Smooth muscle cell of the brain vasculature (primary cell): ENCODE measurements at regions not wholly inside any gene's neighbourhood (a gene's known extent, or its start where the extent isn't known, plus 50 kb on each side); places are given as distances from the start of the nearest gene placed in this dataset.

Experiments
- DNase-seq: peaks from one replicate; pipeline ENCODE4 v3.0.0-alpha.2; 2012; ENCODE audit warnings: low read depth, low spot score

DNA sequence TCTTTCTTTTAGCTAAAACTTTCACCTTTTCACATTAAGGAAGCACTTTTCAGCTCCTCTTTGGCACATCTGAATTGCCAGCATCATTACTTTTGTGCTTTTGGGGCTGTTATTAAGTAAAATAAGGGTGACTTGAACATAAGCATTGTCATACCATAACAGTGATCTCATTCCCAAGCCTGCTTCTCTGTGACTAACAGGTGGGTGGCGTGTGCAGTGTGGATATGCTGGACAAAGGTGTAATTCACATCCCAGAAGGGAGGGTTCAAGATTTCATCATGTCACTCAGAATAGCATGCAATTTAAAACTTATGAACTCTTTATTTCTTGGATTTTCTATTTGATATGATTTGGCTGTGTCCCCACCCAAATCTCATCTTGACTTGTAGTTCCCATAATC is 517.4 kb upstream of the MKI67 start:
- no peak for DNase-seq

DNA sequence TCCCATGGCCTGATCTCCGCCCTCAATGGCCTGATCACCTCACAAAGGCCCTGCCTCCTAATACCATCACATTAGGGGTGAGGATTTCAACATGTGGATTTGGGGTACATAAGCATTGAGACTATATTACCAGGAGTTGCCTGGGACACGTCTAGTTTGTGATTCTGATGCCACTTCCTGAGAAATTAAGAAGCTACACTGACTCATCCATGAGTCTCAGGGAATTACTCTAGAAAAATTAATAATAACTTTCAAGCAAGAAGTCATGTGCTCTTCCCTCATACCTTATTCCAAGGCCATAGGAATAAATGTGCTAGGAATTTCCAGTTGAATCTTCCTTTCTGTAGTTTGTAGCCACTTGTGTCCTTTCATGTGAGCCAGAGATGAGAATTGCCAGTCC is 519.3 kb upstream of the MKI67 start:
- no peak for DNase-seq

DNA sequence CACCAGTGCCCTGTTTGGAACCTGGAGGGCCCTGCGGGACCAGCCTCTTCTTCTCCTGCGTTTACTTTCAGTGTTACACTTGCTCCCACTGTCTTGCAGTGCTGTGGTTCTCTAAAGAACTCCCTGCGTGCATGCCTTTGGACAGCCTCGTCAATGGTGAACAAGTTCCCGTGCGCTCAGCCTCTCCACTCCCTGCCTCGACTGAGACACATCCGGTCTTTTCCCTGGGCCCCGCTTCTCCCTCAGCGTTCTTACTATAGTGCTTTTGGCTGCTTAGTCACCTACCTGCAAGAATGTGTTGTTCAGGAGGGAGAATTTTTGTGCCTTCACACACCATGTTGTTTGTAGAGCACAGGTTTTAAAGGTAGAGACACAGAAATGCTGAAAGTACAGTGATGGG is 520.7 kb upstream of the MKI67 start:
- DNase-seq: no peak

DNA sequence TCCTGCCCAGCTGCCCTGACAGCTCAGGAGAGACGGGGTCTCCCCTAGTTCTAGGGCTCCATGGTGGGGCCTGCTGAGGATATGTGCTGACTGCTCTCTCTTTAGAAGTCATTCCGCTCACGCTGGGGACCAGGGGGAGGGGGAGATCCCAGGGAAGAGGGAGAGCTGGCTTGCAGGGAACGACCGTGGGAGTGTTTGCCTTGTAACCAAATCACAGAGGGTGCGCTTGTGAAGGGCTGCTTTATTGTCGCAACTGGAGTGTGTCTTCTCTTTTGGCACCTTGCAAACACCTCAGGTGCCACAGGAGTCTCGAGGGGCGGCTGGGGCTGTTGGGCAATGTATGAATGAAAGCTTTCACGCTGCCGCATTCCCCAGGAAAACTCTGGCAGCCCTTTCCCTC is 531.3 kb upstream of the MKI67 start:
- no peak for DNase-seq

DNA sequence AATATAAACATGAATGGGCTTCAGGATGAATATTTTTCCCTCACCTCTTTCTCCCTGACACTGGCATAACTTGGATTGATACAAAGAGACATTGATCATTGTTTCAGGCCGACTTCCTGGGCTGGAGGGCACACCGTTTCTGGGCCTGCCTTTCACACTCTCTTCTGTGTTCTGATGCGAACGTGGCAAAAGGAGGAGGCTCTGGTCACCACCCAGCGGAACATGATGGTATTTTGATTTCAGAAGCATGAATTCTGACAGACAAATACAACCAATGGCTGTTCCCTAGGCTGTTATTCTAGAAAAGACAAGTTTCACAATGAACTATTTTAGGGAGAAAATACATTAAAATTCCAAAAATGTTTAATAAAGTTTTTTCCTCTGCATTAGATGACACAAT is 534.5 kb upstream of the MKI67 start:
- DNase-seq: no peak

DNA sequence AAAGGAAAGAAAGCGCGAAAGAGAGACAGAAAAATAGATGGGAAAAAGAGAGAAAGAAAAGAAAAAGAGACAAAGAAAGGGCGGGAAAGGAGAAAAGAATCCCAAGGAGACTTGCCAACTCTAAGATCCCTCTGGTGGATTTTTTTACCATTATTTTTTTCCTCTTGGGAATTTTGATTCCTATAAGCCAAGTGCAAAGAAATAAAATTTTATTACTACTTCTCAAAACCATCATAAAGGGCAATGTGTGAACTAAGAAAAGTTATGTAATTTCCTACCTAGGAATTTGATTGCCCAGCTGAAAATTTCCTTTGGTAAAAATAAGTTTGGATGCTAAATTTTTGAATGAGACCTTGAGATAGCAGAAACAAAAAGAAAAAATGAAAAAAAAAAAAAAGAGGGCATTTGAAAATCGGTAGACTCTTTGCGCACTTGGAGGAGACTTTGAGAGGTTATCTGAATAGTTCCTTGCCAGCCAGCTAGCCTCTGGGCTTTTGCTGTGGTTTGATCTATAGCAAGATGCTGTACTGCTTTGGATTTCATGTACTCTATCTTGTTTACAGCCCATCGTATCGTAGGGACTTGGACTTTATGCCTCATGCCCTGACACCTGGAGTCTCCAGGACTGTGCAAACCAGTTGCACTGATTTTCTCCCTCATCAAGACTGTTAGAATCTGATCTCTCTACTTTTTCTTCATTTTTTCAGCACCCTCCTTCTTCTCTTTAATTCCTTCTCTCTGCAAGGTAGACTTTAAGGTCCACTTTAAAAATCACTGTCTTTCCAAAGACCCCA is 535.4 kb upstream of the MKI67 start:
- DNase-seq: no peak

DNA sequence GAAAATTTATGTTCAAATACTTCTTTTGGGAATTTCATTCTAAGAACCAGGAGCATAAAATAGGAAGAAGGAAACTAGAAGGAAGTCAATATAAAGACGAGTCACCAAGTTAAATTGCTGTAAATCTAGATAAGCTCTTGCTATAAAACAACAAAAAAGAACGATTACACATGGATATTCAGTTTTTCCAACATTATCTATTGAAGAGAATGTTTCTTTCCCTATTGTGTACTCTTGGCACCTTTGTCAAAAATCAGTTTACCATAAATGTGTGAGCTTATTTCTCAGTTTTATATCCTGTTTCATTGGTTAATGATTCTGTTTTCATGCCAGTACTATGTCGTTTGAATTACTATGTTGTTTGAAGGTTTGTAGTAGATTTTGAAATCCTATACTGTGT is 536.3 kb upstream of the MKI67 start:
- DNase-seq: no peak

DNA sequence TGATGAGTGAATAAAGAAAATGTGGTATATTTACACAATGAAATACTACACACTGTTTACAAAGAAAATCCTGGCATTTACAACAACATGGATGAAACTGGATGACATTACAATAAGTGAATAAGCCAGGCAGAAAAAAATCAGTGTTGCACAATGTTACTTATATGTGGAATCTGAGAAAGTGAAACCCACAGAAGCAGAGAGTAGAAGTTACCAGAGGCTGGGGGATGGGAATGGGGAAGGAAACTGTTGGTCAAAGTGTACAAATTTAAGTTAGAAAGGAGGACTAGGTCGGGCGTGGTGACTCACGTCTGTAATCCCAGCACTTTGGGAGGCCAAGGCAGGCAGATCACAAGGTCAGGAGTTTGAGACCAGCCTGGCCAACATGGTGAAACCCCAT is 538.5 kb upstream of the MKI67 start:
- no peak for DNase-seq

DNA sequence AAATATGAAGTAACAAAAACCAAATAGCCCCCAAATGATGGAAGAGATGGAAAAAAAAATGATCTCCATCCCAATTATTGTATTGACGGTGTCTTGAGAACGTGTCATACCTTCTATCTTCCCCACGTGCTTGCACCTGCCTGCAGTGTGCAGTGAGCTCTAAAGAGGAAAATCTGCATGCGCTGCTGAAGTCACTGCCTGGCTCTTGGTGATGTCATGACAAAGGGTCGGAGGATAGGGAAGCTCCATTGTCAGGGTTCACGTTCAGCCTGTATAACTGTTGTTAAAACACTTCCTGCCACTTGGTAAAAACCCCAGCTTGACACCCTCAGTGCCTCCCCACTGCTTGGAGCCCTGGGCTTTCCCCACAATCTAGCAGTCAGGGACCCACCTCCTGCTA is 549.2 kb upstream of the MKI67 start:
- no peak for DNase-seq

DNA sequence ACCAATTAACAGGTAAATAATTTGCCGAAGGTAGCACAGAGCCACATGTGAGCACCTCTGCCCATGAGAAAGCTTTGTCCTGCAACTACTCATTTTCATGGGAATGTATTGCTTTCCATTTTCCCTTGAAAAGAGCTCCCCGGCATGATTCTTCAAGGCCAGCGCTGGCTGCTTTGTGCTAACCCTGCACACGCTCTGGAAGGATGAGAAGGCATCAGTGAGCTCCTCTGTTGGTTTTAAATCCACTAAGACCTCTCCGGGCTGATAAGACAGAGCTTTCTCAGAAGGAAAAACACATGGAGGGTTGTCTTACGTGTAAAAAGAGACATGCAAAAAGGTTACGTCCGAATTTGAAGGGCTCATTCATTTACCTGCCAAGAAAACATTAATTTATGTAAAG is 553.9 kb upstream of the MKI67 start:
- DNase-seq: no peak

DNA sequence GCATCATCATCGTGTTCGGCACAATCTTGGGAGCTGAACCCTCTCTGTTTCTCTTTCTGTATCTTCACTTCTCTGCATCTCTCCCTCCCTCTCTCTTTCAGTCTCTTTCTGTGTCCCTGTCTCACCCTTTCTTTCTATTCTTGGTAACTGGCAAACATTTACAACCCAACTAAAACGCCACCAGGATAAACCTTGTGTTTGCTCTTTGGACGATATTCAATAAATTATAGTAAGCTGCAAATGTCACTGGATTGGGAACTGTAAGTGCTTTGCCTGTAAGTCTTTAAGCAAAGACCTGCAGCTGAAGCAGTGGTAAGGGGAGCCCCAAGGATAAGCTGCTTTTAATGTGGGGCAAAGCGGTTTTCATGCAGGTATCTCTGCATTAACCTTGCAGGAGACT is 558.0 kb upstream of the MKI67 start:
- no peak for DNase-seq

DNA sequence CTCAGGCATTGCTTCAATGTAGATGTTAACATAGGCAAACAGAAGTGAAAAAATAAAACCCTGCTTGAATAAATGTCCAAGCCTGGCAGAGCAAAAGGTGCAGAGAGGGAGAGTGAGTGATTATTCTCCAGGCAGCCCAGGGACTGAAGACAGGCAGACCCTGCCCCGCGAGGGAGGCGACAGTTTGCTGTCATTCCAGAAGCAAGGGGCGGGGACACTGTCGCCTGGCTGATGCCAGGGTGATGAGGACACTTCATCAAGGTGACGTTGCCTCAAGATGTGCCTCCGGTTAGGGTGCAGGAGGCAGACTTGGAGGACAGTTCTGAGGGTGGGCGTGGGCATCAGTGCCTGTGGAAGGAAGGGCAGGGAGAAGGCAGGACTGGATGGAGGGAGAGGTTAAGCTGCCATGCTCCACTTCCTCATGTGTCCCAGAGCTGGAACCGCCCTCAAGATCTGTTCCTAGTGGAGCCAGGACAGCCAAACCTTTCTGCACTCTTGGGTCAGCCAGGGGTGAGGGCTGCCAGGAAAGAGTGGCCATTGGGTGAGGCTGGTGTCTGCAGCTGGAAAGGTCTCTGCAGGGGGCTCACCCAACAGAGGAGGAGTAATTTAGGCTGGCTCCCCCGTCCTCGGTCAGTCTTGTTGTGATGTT is 560.5 kb upstream of the MKI67 start:
- no peak for DNase-seq

DNA sequence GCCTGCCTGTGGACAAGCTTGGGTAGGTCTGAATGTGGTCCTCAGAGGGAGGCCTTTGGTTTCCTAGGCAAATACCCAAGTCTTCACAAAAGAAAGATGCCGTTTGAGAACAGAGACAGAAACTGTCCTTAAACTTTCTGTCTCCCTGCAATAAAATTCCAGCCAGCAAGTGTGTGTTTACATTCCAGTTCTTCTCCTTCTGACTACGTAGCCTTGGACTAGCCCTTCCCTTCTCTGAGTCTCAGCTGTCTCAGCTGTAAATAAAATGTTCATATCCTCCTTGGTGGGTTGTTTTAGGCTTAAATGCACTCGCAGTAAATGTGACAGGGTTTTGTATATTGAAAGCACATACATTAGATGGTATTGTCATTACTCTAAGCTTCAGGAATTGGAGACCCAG is 561.2 kb upstream of the MKI67 start:
- no peak for DNase-seq

DNA sequence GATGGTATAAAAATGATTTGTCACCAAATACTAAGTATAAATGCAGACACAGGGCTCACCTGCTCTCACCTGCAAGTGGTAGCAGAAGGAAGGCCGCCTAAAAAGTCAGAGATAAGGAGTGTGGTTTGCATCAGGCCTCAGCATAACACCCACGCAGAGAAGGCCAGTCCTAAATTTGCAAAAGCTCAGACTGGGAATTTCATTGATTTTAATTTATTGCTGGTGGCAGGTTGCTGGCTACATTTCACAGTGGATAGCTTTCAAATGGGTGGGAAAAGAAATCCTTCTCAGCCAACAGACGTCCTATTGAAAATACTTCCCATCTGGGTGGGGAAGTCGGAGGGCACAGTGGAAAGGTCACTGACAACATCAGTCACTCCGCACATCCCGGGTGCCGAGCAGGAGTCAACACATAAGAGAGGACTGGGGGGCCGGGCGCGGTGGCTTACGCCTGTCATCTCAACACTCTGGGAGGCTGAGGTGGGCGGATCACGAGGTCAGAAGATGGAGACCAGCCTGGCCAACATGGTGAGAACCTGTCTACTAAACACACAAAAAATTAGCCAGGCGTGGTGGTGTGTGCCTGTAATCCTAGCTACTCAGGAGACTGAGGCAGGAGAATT is 561.8 kb upstream of the MKI67 start:
- DNase-seq: no peak

DNA sequence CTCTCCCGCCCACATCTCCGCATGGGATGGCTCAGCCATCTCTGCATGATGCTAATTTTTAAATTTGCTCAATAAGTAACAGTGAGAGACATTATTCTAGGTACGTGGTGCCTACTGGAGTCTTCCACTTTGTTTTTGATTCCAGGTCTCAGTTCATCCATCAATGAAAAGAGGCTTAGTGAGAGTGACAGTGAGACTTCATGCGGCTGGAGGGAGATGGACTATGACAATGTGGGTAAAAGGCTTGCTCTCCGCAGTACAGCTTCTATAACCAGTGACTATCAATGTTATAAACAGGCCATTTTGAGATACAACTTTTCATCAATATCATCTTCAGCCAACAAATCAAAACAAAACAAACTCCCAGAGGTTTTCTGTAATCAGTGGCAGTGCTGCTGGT is 563.4 kb upstream of the MKI67 start:
- DNase-seq: no peak

DNA sequence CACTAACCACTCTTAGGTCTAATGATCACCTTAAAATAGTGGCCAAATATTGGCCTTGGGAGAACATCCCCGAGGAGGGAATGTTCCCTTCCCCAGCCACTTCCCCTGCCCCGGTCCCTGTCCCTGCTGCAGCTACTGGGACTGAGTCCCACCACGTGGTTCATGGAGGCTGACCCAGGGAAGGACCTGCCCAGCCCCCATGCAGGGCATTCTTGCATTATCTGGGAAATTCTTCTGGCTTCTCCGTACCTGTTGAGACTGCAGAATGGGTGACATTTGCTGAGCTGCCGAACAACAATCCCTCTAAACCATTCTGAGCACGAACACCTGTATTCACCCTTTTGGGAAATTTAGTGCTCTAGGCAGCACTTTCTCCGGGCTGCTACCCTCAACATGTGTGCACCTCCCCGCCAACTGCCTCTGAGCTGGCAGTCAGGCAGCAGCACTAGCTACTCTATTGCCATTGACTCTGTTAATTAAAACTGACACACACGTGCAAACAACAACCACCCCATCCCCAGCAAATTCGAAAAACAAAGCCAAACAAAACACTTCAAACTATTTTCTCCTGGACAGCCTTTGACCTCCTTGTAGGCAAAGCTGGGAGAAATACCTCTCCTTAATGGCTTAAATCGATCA is 567.4 kb upstream of the MKI67 start:
- no peak for DNase-seq

DNA sequence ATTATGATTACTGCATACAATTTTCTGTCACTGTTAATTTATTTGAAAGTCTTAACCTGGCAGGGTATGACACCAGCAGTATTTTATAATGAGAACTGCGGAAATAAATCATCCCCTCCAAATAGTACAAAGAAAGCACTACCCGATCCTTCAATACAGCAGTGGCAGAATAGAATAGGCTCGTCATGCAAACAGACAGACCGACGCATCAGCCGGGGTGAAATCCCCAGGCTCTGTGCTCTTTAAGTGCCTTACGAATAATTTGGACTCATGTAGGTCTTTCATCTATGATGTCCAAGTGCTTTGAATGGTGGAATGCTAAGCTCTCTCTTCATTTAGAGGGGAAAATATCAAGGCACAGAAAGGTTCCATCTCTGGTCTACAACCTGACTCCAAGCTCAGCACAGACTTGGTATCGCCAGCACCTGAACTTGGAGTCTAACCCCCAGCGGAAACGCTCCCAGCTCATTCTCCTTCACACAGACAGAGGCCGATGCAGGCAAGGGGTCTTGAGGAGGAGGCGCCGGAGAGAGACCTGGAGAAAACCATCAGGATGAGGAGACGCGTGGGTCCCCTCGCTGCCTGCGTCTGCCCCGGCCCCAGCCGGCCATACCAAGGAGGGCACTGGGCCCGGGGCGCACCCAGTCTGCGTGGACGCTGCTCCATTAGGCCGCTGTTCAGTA is 568.1 kb upstream of the MKI67 start:
- no peak for DNase-seq

DNA sequence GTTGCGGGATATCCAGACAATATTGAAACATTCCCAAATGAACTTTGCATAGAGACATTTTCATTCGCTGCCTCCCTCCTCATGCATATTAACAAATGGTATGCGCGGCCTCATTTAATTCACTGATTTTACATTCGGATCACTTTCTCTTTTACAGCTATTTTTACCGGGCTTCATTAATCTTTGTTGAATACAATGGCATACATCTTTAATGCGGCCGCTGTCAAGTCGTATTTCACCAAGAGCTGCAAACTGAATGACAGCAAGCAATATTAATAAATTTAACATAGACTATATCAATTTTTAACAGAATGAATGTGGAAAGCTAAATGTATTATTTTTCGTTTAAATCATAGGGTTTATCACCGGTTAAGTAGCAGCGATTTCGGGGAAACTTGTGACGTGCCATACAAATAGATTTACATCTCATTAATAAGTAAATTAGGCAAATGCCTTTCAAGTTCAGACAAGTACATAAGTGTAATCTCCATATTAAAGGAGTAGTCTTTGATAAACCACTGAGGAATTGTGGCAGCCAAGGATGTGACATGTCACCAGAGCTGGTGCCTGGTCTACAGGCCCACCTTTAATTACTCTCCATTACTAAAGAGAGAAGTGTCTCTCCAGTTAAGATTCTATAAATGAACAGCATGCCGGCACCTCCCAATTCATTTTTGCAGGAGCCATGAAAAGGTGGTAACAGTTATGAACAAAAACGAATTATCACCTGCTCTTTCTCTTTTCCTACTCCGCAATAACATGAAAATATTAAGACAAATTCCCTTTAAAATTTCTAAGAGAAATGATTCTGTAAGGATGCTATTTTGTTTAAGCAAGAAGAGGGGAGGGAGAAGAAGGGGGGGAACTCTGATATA is 568.9 kb upstream of the MKI67 start:
- no peak for DNase-seq

DNA sequence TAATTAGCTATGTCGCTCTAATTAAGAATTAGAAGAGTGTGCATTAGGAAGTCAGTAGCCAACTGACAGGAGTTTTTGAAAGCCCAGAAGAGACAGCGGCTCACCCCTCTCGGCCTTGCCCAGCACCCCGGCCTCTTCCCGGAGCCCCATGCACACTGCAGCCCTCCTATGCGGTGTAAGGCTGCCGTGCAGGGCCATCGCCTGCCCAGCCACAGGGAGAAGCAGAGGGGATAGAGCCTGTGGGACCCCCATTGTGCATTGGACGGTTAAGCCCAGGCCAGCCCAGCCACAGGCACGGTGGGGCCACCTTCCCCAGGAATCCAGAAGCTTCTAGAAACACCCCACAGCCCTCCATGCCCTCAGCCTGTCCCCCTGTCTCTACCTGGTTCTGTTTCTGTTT is 569.7 kb upstream of the MKI67 start:
- no peak for DNase-seq

DNA sequence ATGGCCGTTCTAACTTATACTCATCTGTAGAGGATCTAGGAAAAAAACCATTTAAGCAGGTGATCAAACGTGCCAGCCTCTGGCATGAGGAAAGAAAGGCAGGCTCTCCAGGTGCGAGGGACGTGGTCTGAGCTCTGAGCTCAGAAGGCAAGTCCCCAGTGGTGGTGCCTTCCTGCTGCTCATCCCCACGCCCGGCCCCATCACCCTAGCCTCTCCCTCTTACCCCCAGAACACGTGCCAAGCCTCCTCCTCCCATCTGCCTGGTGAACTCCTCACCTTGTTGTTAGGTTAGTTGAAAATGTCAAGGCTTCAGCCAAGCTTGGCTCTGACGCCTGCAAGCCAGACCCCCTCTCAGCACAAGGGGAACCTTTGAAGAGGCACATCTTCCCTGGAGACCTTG is 571.2 kb upstream of the MKI67 start:
- DNase-seq: no peak

DNA sequence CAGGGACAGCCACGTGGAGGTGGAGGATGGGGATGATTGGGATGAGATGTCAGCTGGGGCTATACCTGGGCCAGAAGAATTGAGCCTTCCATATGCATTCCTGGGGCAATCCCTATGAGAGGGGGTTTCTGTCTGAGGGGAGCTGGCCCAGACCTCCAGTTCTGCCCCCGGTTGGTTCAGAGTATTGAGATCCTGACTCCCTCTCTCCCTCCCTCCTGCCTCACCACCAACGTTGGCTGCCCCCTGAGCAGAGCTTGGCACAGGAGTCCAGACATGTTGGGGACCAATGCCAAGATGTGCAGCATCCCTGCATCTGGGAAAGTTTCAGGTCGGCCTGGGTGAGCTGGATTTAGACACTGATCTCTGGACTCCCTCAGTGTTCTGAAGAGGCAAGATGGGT is 575.2 kb upstream of the MKI67 start:
- DNase-seq: no peak
